Hepatocyte (in vitro differentiated cells): ENCODE measurements at regions not wholly inside any gene's neighbourhood (a gene's known extent, or its start where the extent isn't known, plus 50 kb on each side); places are given as distances from the start of the nearest gene placed in this dataset.

Source experiments
- DNase-seq: peaks from one replicate; pipeline ENCODE4 v3.0.0-alpha.2; 2016; ENCODE audit warnings: low spot score
- H2AFZ ChIP-seq: fragments of 200-600 bp; sonication (generic); 2 replicates; pipeline ENCODE4 v1.6.0; 2016; ENCODE audit warnings: antibody characterized with exemption, mild to moderate bottlenecking
- H3K27ac ChIP-seq: fragments of 200-600 bp; sonication (generic); 2 replicates; pipeline ENCODE4 v1.5.1; 2016; ENCODE audit warnings: mild to moderate bottlenecking
- H3K27me3 ChIP-seq: fragments of 200-600 bp; sonication (generic); 2 replicates; pipeline ENCODE4 v1.6.1; 2016
- H3K36me3 ChIP-seq: fragments of 200-600 bp; sonication (generic); replicated peaks from 2 replicates; pipeline ENCODE4 v1.5.1; 2016; ENCODE audit warnings: low read depth; ENCODE audit not compliant: insufficient read depth
- H3K4me1 ChIP-seq: fragments of 200-600 bp; sonication (generic); 2 replicates; pipeline ENCODE4 v1.5.1; 2016; ENCODE audit warnings: mild to moderate bottlenecking, moderate library complexity; ENCODE audit not compliant: insufficient read depth
- H3K4me2 ChIP-seq: fragments of 200-600 bp; sonication (generic); 2 replicates; pipeline ENCODE4 v1.6.0; 2016
- H3K4me3 ChIP-seq: fragments of 200-600 bp; sonication (generic); 2 replicates; pipeline ENCODE4 v1.5.1; 2016; ENCODE audit warnings: mild to moderate bottlenecking
- H3K79me2 ChIP-seq: fragments of 200-600 bp; sonication (generic); 2 replicates; pipeline ENCODE4 v1.6.0; 2017; ENCODE audit warnings: mild to moderate bottlenecking
- H3K9me2 ChIP-seq: fragments of 200-600 bp; sonication (generic); replicated peaks from 2 replicates; pipeline ENCODE4 v1.6.0; 2017; ENCODE audit warnings: mild to moderate bottlenecking; ENCODE audit not compliant: insufficient read depth
- H3K9me3 ChIP-seq: fragments of 200-600 bp; sonication (generic); 2 replicates; pipeline ENCODE4 v1.5.1; 2016; ENCODE audit warnings: low read depth, mild to moderate bottlenecking
- H4K20me1 ChIP-seq: fragments of 200-600 bp; sonication (generic); 2 replicates; pipeline ENCODE4 v1.6.0; 2016; ENCODE audit warnings: mild to moderate bottlenecking; ENCODE audit not compliant: insufficient read depth, poor library complexity, severe bottlenecking
- CTCF ChIP-seq: fragments of 200-600 bp; sonication (generic); IDR thresholded peaks from 2 replicates; pipeline ENCODE4 v1.5.1; 2016; ENCODE audit warnings: antibody characterized with exemption, mild to moderate bottlenecking; ENCODE audit not compliant: poor library complexity
- EZH2 ChIP-seq: fragments of 200-600 bp; sonication (generic); IDR thresholded peaks from 2 replicates; pipeline ENCODE4 v1.6.1; 2016; ENCODE audit warnings: antibody characterized with exemption, mild to moderate bottlenecking, borderline replicate concordance
- EZH2phosphoT487 ChIP-seq: fragments of 200-600 bp; sonication (generic); IDR thresholded peaks from one replicate; pipeline ENCODE4 v1.6.1; 2018; ENCODE audit warnings: antibody characterized with exemption, mild to moderate bottlenecking, low read depth, moderate library complexity; ENCODE audit not compliant: unreplicated experiment, severe bottlenecking
- WGBS: methylation state at CpG from one replicate; pipeline ENCODE4 v1.1.6; 2016; ENCODE audit warnings: low lambda C conversion rate; ENCODE audit errors: missing lambda C conversion rate; 5-methylcytosine and 5-hydroxymethylcytosine counted together

- Histone ChIP-seq H4K20me1 (no peaks in the 10 kb centered on the region), H3K36me3 (no peaks in the 10 kb centered on the region), H3K4me3 (no peak overlapping the region), H3K79me2 (no peaks in the 10 kb centered on the region), H3K4me1 (no peaks in the 10 kb centered on the region), H2AFZ (no peak overlapping the region), H3K27me3 (no peaks in the 10 kb centered on the region), H3K9me3 (no peaks in the 10 kb centered on the region), H3K27ac (no peak overlapping the region), H3K9me2 (no peaks in the 10 kb centered on the region), H3K4me2 (no peak overlapping the region)
- no peak for DNase-seq
- 52% methylated on average over 2 of the region's 2 CpGs for WGBS
- TF ChIP-seq EZH2 (no peak), EZH2phosphoT487 (no peak)
These were observed 116.4 kb upstream of the FANCL start for GRCh38 chr2:58357521-58357920.

- no peak for DNase-seq
- no peak overlapping the region for H3K4me2 ChIP-seq
- TF ChIP-seq EZH2phosphoT487 = no peak
- TF ChIP-seq EZH2 = no peak
- no peak for TF ChIP-seq CTCF
- 90% methylated on average over 1 of the region's 1 CpG for WGBS
- H3K4me1 ChIP-seq = no peaks in the 10 kb centered on the region
- H3K27ac ChIP-seq = no peak overlapping the region
- no peaks in the 10 kb centered on the region for H3K27me3 ChIP-seq
- H3K4me3 ChIP-seq = no peak overlapping the region
- no peak overlapping the region for H2AFZ ChIP-seq
- H4K20me1 ChIP-seq = no peaks in the 10 kb centered on the region
- H3K79me2 ChIP-seq = no peaks in the 10 kb centered on the region
- no peaks in the 10 kb centered on the region for H3K36me3 ChIP-seq
- no peaks in the 10 kb centered on the region for H3K9me2 ChIP-seq
- no peaks in the 10 kb centered on the region for H3K9me3 ChIP-seq
These were observed 113.1 kb upstream of the FANCL start for GRCh38 chr2:58354230-58354629.

- H3K36me3 ChIP-seq = no peaks in the 10 kb centered on the region
- no peak for DNase-seq
- H2AFZ ChIP-seq = no peak overlapping the region
- no peaks in the 10 kb centered on the region for H3K4me1 ChIP-seq
- no peak for TF ChIP-seq EZH2phosphoT487
- TF ChIP-seq CTCF = no peak
- no peak for TF ChIP-seq EZH2
- no peaks in the 10 kb centered on the region for H3K9me3 ChIP-seq
- H3K27ac ChIP-seq = no peak overlapping the region
- H3K27me3 ChIP-seq = no peaks in the 10 kb centered on the region
- no peaks in the 10 kb centered on the region for H3K79me2 ChIP-seq
- no peaks in the 10 kb centered on the region for H4K20me1 ChIP-seq
- WGBS = 67% methylated on average over 2 of the region's 2 CpGs
- no peak overlapping the region for H3K4me3 ChIP-seq
- no peaks in the 10 kb centered on the region for H3K9me2 ChIP-seq
- H3K4me2 ChIP-seq = no peak overlapping the region
These were observed 109.4 kb upstream of the FANCL start for GRCh38 chr2:58350484-58350883.

DNA sequence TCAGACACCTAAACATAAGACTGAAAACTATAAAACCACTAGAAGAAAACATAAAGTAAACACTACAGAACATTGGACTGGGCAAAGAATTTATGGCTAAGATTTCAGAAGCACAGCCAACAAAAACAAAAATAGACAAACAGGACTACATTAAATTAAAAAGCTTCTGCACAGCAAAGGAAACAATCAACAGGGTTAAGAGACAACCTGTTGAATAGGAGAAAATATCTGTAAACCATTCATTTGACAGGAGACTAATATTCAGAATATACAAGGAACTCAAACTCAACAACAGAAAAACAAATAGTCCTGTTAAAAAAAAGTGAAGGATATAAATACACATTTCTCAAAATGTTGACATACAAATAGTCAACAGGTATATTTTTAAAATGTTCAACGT is 106.7 kb upstream of the FANCL start:
- TF ChIP-seq EZH2phosphoT487 (no peak), CTCF (no peak), EZH2 (no peak)
- H3K4me1 ChIP-seq = no peaks in the 10 kb centered on the region
- H3K4me2 ChIP-seq = no peak overlapping the region
- H3K79me2 ChIP-seq = no peaks in the 10 kb centered on the region
- WGBS = 68% methylated on average over 1 of the region's 1 CpG
- no peak overlapping the region for H2AFZ ChIP-seq
- no peaks in the 10 kb centered on the region for H4K20me1 ChIP-seq
- no peaks in the 10 kb centered on the region for H3K27me3 ChIP-seq
- no peaks in the 10 kb centered on the region for H3K9me3 ChIP-seq
- H3K36me3 ChIP-seq = no peaks in the 10 kb centered on the region
- H3K9me2 ChIP-seq = no peaks in the 10 kb centered on the region
- no peak overlapping the region for H3K27ac ChIP-seq
- no peak for DNase-seq
- no peak overlapping the region for H3K4me3 ChIP-seq
